NT2/D1 (cell line): ENCODE measurements at regions not wholly inside any gene's neighbourhood (a gene's known extent, or its start where the extent isn't known, plus 50 kb on each side); places are given as distances from the start of the nearest gene placed in this dataset.
"Not testable (repeated sequence)": the region's sequence is repeated elsewhere in the genome, so short reads cannot be mapped to it uniquely, and the experiment has no call there.

Source experiments
- DNase-seq: peaks from one replicate; pipeline ENCODE4 v3.0.0-alpha.2; 2011; ENCODE audit warnings: low read depth, low spot score
- H3K27me3 ChIP-seq: 2 replicates; pipeline ENCODE4 v1.6.0; 2011; ENCODE audit warnings: mild to moderate bottlenecking; ENCODE audit not compliant: insufficient read length, insufficient read depth
- H3K36me3 ChIP-seq: 2 replicates; pipeline ENCODE4 v1.6.1; 2011; ENCODE audit warnings: mild to moderate bottlenecking, low read length, mixed read lengths; ENCODE audit not compliant: insufficient read depth, insufficient read length
- H3K4me1 ChIP-seq: 2 replicates; pipeline ENCODE4 v1.5.1; 2011; ENCODE audit not compliant: insufficient read depth, insufficient read length
- H3K4me3 ChIP-seq: 2 replicates; pipeline ENCODE4 v1.5.1; 2011; ENCODE audit warnings: low read depth; ENCODE audit not compliant: insufficient read length
- H3K9ac ChIP-seq: 2 replicates; pipeline ENCODE4 v1.6.0; 2011; ENCODE audit warnings: low read depth; ENCODE audit not compliant: insufficient read length
- H3K9me3 ChIP-seq: 2 replicates; pipeline ENCODE4 v1.5.1; 2011; ENCODE audit warnings: mild to moderate bottlenecking, low read length; ENCODE audit not compliant: insufficient read depth
- SUZ12 ChIP-seq: IDR thresholded peaks from 2 replicates; pipeline ENCODE4 v1.6.1; 2011; ENCODE audit not compliant: insufficient read length, insufficient read depth; ENCODE audit errors: extremely low read depth
- YY1 ChIP-seq: IDR thresholded peaks from 2 replicates; pipeline ENCODE4 v1.6.1; 2011; ENCODE audit not compliant: insufficient read length, insufficient read depth
- ZNF274 ChIP-seq: IDR thresholded peaks from 2 replicates; pipeline ENCODE4 v1.6.1; 2011; ENCODE audit warnings: mild to moderate bottlenecking, low read depth, low read length

- H3K27me3 ChIP-seq, result no peaks in the 10 kb centered on the region
- no peak overlapping the region for H3K9ac ChIP-seq
- no peaks in the 10 kb centered on the region for H3K36me3 ChIP-seq
- no peaks in the 10 kb centered on the region for H3K4me1 ChIP-seq
- no peak for DNase-seq
- no peaks in the 10 kb centered on the region for H3K9me3 ChIP-seq
- no peak overlapping the region for H3K4me3 ChIP-seq
- TF ChIP-seq ZNF274 (no peak), SUZ12 (no peak), YY1 (no peak)
Measured at GRCh38 chrX:112211459-112211858, 128.9 kb upstream of the TRPC5 start.

- H3K27me3 ChIP-seq, result no peaks in the 10 kb centered on the region
- no peak overlapping the region for H3K9ac ChIP-seq
- H3K4me1 ChIP-seq, result no peaks in the 10 kb centered on the region
- no peak overlapping the region for H3K4me3 ChIP-seq
- no peak for TF ChIP-seq SUZ12
- no peak for TF ChIP-seq ZNF274
- TF ChIP-seq YY1, result no peak
- H3K36me3 ChIP-seq, result no peaks in the 10 kb centered on the region
- H3K9me3 ChIP-seq, result no peaks in the 10 kb centered on the region
- no peak for DNase-seq
Measured at GRCh38 chrX:112197840-112198239, 115.3 kb upstream of the TRPC5 start.

GRCh38 chrX:112190646-112191045 lies 108.1 kb upstream of the TRPC5 start:
- H3K9me3 ChIP-seq, result no peaks in the 10 kb centered on the region
- H3K27me3 ChIP-seq, result no peaks in the 10 kb centered on the region
- H3K4me3 ChIP-seq, result no peak overlapping the region
- DNase-seq, result no peak
- no peaks in the 10 kb centered on the region for H3K4me1 ChIP-seq
- H3K36me3 ChIP-seq, result no peaks in the 10 kb centered on the region
- no peak for TF ChIP-seq SUZ12
- no peak overlapping the region for H3K9ac ChIP-seq

- H3K9ac ChIP-seq, H3K36me3 ChIP-seq, H3K9me3 ChIP-seq, H3K27me3 ChIP-seq, H3K4me1 ChIP-seq, H3K4me3 ChIP-seq: not testable (repeated sequence)
- peak; percentile 49 for DNase-seq
Measured at GRCh38 chrX:112181361-112181760, 98.8 kb upstream of the TRPC5 start.

GRCh38 chrX:112164420-112164819 lies 81.8 kb upstream of the TRPC5 start:
- no peaks in the 10 kb centered on the region for H3K9me3 ChIP-seq
- no peak for TF ChIP-seq SUZ12
- TF ChIP-seq ZNF274, result no peak
- no peak for TF ChIP-seq YY1
- no peaks in the 10 kb centered on the region for H3K27me3 ChIP-seq
- H3K4me1 ChIP-seq, result no peaks in the 10 kb centered on the region
- no peaks in the 10 kb centered on the region for H3K36me3 ChIP-seq
- no peak overlapping the region for H3K9ac ChIP-seq
- DNase-seq, result no peak
- H3K4me3 ChIP-seq, result no peak overlapping the region

GRCh38 chrX:112163906-112164305 lies 81.3 kb upstream of the TRPC5 start:
- no peaks in the 10 kb centered on the region for H3K36me3 ChIP-seq
- TF ChIP-seq YY1 (no peak), ZNF274 (no peak), SUZ12 (no peak)
- H3K27me3 ChIP-seq, result no peaks in the 10 kb centered on the region
- H3K9ac ChIP-seq, result no peak overlapping the region
- no peaks in the 10 kb centered on the region for H3K4me1 ChIP-seq
- H3K9me3 ChIP-seq, result no peaks in the 10 kb centered on the region
- DNase-seq, result no peak
- no peak overlapping the region for H3K4me3 ChIP-seq

- no peaks in the 10 kb centered on the region for H3K36me3 ChIP-seq
- no peak for TF ChIP-seq ZNF274
- TF ChIP-seq SUZ12, result no peak
- no peak for TF ChIP-seq YY1
Measured at GRCh38 chrX:112148397-112148796, 65.8 kb upstream of the TRPC5 start.

GRCh38 chrX:112147206-112147605 lies 64.6 kb upstream of the TRPC5 start:
- no peaks in the 10 kb centered on the region for H3K27me3 ChIP-seq
- no peaks in the 10 kb centered on the region for H3K36me3 ChIP-seq
- no peaks in the 10 kb centered on the region for H3K4me1 ChIP-seq
- peak; percentile 22 for DNase-seq
- no peak for TF ChIP-seq YY1
- no peak for TF ChIP-seq ZNF274
- TF ChIP-seq SUZ12, result no peak
- H3K9ac ChIP-seq, result no peak overlapping the region
- H3K9me3 ChIP-seq, result no peaks in the 10 kb centered on the region
- H3K4me3 ChIP-seq, result no peak overlapping the region

More at GRCh38 chrX:112148397-112148796, 65.8 kb upstream of the TRPC5 start:
- Histone ChIP-seq H3K4me3 (no peak overlapping the region), H3K4me1 (no peaks in the 10 kb centered on the region), H3K9ac (no peak overlapping the region), H3K9me3 (no peaks in the 10 kb centered on the region), H3K27me3 (no peaks in the 10 kb centered on the region)
- DNase-seq, result no peak
